ENCODE measurements at regions not wholly inside any gene's neighbourhood (a gene's known extent, or its start where the extent isn't known, plus 50 kb on each side); places are given as distances from the start of the nearest gene placed in this dataset.

- H3K9ac ChIP-seq (ENCODE audit: low read depth, low read length) = no peak overlapping the region
- H3K9me3 ChIP-seq (ENCODE audit: control insufficient read depth, insufficient read depth, low read length) = no peaks in the 10 kb centered on the region
- H3K4me1 ChIP-seq (ENCODE audit: insufficient read depth, low read length) = peaks cover 45% of the 10 kb centered on the region
- H3K36me3 ChIP-seq (ENCODE audit: insufficient read depth, low read length) = no peaks in the 10 kb centered on the region
Measured at GRCh38 chr4:41454423-41454822, 83.5 kb upstream of the LIMCH1 start.

DNA sequence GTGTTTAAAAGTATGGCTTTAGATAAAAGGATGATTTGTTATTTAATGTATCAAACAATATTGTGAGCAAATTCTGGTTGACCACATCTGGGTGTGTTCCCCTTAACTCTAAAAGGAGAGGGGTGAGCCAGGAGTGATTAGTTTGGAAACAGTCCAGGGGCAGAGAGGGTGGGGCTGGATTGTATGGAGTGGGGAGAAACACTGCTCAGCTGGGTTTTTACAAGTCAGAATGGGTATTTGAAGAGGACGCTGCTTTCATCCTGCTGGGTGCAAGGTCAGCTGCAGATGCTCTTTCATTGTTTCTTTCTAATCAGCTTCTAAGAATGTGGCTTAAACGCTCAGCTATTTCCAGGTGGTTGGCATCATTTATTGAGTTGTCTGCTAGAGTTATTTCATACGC, 82.8 kb upstream of the LIMCH1 start:
- Histone ChIP-seq H3K9me3 (ENCODE audit: control insufficient read depth, insufficient read depth, low read length) (no peaks in the 10 kb centered on the region), H3K36me3 (ENCODE audit: insufficient read depth, low read length) (no peaks in the 10 kb centered on the region), H3K4me1 (ENCODE audit: insufficient read depth, low read length) (peaks cover 45% of the 10 kb centered on the region), H3K9ac (ENCODE audit: low read depth, low read length) (no peak overlapping the region)

GRCh38 chr4:41456559-41457101, 81.3 kb upstream of the LIMCH1 start:
- H3K4me1 ChIP-seq (ENCODE audit: insufficient read depth, low read length) = peaks cover 43% of the 10 kb centered on the region
- no peak overlapping the region for H3K9ac ChIP-seq (ENCODE audit: low read depth, low read length)
- no peaks in the 10 kb centered on the region for H3K36me3 ChIP-seq (ENCODE audit: insufficient read depth, low read length)
- no peaks in the 10 kb centered on the region for H3K9me3 ChIP-seq (ENCODE audit: control insufficient read depth, insufficient read depth, low read length)

GRCh38 chr4:41458689-41459088, 79.3 kb upstream of the LIMCH1 start:
- Histone ChIP-seq H3K36me3 (ENCODE audit: insufficient read depth, low read length) (no peaks in the 10 kb centered on the region), H3K9ac (ENCODE audit: low read depth, low read length) (no peak overlapping the region), H3K9me3 (ENCODE audit: control insufficient read depth, insufficient read depth, low read length) (no peaks in the 10 kb centered on the region), H3K4me1 (ENCODE audit: insufficient read depth, low read length) (peaks cover 33% of the 10 kb centered on the region)

GRCh38 chr4:41460641-41461040, 77.3 kb upstream of the LIMCH1 start:
- Histone ChIP-seq H3K36me3 (ENCODE audit: insufficient read depth, low read length) (no peaks in the 10 kb centered on the region), H3K4me1 (ENCODE audit: insufficient read depth, low read length) (peaks cover 14% of the 10 kb centered on the region), H3K9me3 (ENCODE audit: control insufficient read depth, insufficient read depth, low read length) (no peaks in the 10 kb centered on the region), H3K9ac (ENCODE audit: low read depth, low read length) (no peak overlapping the region)

DNA sequence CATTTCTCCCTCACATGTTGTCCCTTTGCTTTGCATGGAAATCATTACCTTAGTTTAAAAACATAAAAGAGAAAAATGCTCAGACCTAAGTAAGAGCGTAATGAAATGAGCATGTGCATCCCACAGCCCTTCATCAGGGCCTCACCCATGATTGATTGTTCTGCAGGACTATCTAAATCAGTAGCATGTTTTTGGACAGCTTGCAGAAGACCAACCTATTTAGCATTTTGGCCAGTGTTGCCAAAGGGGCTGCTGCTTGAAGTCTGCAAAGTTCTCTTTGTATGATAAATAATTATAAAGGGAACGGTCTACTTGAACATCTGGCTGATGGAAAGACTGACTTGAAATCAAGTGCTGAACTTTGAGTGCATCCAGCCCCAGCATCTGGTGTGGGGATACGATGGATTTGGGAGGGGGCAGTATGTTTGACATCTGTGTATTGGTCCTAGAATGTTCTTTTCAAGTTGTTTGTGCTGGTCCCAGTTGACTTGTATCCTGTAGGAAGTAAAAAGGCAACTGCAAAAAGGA, 76.1 kb upstream of the LIMCH1 start:
- H3K36me3 ChIP-seq (ENCODE audit: insufficient read depth, low read length) = no peaks in the 10 kb centered on the region
- H3K9ac ChIP-seq (ENCODE audit: low read depth, low read length) = no peak overlapping the region
- no peaks in the 10 kb centered on the region for H3K9me3 ChIP-seq (ENCODE audit: control insufficient read depth, insufficient read depth, low read length)
- H3K4me1 ChIP-seq (ENCODE audit: insufficient read depth, low read length) = peaks cover 2% of the 10 kb centered on the region

GRCh38 chr4:41465146-41465761, 72.7 kb upstream of the LIMCH1 start:
- Histone ChIP-seq H3K36me3 (ENCODE audit: insufficient read depth, low read length) (no peaks in the 10 kb centered on the region), H3K9me3 (ENCODE audit: control insufficient read depth, insufficient read depth, low read length) (no peaks in the 10 kb centered on the region), H3K4me1 (ENCODE audit: insufficient read depth, low read length) (peaks cover 6% of the 10 kb centered on the region), H3K9ac (ENCODE audit: low read depth, low read length) (no peak overlapping the region)

GRCh38 chr4:41466249-41466648, 71.7 kb upstream of the LIMCH1 start:
- peaks cover 6% of the 10 kb centered on the region for H3K4me1 ChIP-seq (ENCODE audit: insufficient read depth, low read length)
- H3K9me3 ChIP-seq (ENCODE audit: control insufficient read depth, insufficient read depth, low read length) = no peaks in the 10 kb centered on the region
- no peak overlapping the region for H3K9ac ChIP-seq (ENCODE audit: low read depth, low read length)
- H3K36me3 ChIP-seq (ENCODE audit: insufficient read depth, low read length) = no peaks in the 10 kb centered on the region

DNA sequence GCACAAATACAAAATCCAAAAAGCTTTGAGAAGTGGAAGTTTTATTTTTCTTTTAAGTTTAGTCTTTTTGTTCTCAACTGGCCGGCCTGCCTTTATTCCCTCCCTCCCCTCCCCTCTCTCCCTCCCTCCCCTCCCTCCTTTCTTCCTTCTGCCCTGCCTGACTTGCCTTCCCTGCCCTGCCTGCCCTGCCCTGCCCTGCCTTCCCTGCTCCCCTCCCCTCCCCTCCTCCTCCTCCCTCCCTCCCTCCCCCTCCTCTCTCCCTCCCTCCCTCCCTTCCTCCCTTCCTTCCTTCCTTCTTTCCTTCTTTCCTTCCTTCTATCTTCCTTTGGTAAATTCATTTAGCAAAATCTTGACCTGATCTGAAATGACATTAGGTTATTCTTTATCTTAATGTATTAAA, 69.8 kb upstream of the LIMCH1 start:
- H3K9me3 ChIP-seq (ENCODE audit: control insufficient read depth, insufficient read depth, low read length) = no peaks in the 10 kb centered on the region

GRCh38 chr4:41471126-41472071, 66.6 kb upstream of the LIMCH1 start:
- Histone ChIP-seq H3K4me1 (ENCODE audit: insufficient read depth, low read length) (peaks cover 24% of the 10 kb centered on the region), H3K9ac (ENCODE audit: low read depth, low read length) (no peak overlapping the region), H3K36me3 (ENCODE audit: insufficient read depth, low read length) (no peaks in the 10 kb centered on the region), H3K9me3 (ENCODE audit: control insufficient read depth, insufficient read depth, low read length) (no peaks in the 10 kb centered on the region)

More for the DNA sequence above, 69.8 kb upstream of the LIMCH1 start:
- no peak overlapping the region for H3K9ac ChIP-seq (ENCODE audit: low read depth, low read length)
- no peaks in the 10 kb centered on the region for H3K36me3 ChIP-seq (ENCODE audit: insufficient read depth, low read length)
- H3K4me1 ChIP-seq (ENCODE audit: insufficient read depth, low read length) = peaks cover 16% of the 10 kb centered on the region

DNA sequence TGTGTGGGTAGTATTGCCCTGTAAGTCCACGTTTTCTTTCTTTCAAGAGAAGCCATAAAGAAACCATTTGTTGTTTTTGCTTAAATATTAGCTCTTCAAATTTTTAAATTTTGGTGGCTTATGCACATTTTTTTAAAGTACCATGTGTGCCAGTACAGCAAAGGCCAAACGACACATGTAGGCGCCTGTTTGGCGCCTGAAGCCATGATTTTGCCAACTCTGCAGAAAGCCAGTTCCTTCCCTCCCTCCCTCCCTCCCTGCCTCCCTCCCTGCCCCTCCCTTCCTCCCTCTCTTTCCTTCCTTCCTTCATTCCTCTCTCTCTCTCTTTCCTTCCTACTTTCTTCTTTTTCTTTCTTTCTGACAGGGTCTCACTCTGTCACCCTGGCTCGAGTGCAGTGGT, 65.9 kb upstream of the LIMCH1 start:
- no peak overlapping the region for H3K9ac ChIP-seq (ENCODE audit: low read depth, low read length)
- no peaks in the 10 kb centered on the region for H3K36me3 ChIP-seq (ENCODE audit: insufficient read depth, low read length)
- H3K9me3 ChIP-seq (ENCODE audit: control insufficient read depth, insufficient read depth, low read length) = no peaks in the 10 kb centered on the region
- H3K4me1 ChIP-seq (ENCODE audit: insufficient read depth, low read length) = peaks cover 26% of the 10 kb centered on the region

DNA sequence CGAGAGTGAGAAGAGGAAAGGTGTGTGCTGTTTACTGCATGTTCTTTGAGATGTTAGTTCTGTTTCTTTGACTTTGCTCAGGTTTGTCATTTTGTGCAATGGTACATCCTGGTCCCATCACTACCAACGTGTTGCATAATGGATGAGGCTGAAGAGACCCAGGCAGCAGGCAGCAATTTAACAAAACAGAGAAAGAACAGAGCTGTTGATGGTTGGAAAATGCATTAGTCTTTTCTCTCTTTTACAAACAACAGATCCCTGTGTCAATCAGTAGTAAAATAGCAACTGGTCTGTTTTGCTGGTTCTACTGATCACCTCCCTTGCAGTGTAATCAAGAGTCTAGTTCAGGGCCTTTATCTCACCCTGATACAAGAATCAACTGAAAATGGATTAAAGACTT, 64.8 kb upstream of the LIMCH1 start:
- no peak overlapping the region for H3K9ac ChIP-seq (ENCODE audit: low read depth, low read length)
- no peaks in the 10 kb centered on the region for H3K9me3 ChIP-seq (ENCODE audit: control insufficient read depth, insufficient read depth, low read length)
- H3K36me3 ChIP-seq (ENCODE audit: insufficient read depth, low read length) = no peaks in the 10 kb centered on the region
- H3K4me1 ChIP-seq (ENCODE audit: insufficient read depth, low read length) = peaks cover 31% of the 10 kb centered on the region

DNA sequence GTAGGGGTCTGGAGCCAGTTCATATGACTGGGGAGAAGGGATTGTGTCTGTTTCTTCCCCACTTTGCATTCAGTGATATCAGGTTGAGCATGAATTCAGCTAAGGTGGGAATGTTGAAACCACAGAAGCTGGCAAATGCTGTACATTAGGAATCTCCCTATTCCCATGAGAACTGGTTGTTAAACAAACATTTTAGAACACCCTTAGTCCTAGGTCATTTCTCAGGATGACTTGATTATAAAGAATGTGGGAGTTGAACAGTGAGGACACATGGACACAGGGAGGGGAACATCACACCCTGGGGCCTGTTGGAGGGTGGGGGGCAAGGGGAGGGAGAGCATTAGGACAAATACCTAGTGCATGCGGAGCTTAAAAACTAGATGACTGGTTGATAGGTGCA, 62.6 kb upstream of the LIMCH1 start:
- Histone ChIP-seq H3K9me3 (ENCODE audit: control insufficient read depth, insufficient read depth, low read length) (no peaks in the 10 kb centered on the region), H3K9ac (ENCODE audit: low read depth, low read length) (no peak overlapping the region), H3K4me1 (ENCODE audit: insufficient read depth, low read length) (peaks cover 25% of the 10 kb centered on the region), H3K36me3 (ENCODE audit: insufficient read depth, low read length) (no peaks in the 10 kb centered on the region)

- Histone ChIP-seq H3K36me3 (ENCODE audit: insufficient read depth, low read length) (no peaks in the 10 kb centered on the region), H3K4me1 (ENCODE audit: insufficient read depth, low read length) (peaks cover 24% of the 10 kb centered on the region), H3K9me3 (ENCODE audit: control insufficient read depth, insufficient read depth, low read length) (no peaks in the 10 kb centered on the region), H3K9ac (ENCODE audit: low read depth, low read length) (no peak overlapping the region)
Measured at GRCh38 chr4:41476310-41476885, 61.6 kb upstream of the LIMCH1 start.

All from ES-I3 (cell line).